ENCODE measurements at regions not wholly inside any gene's neighbourhood (a gene's known extent, or its start where the extent isn't known, plus 50 kb on each side); places are given as distances from the start of the nearest gene placed in this dataset.

GRCh38 chr1:34602907-34603306 is 151.9 kb upstream of the GJB5 start (continued):
- TF ChIP-seq ZNF462 (CRISPR knock-in tag; IDR thresholded peaks at IDR 0.05) (no peak), CTCF (conservative IDR thresholded peaks at IDR 0.05; ENCODE audit: low read depth in 2 of 2) (no peak)

- H3K4me1 Mint-ChIP-seq = no peaks in the 10 kb centered on the region; the same call in 2 of the 3 replicates
- H3K4me2 ChIP-seq = no peak overlapping the region
- H3K4me3 Mint-ChIP-seq = no peak overlapping the region
- no peaks in the 10 kb centered on the region for H3K36me3 ChIP-seq (ENCODE audit: insufficient read depth)
- H3K27ac Mint-ChIP-seq = no peak overlapping the region
- H3K36me3 Mint-ChIP-seq (ENCODE audit: low read depth) = no peaks in the 10 kb centered on the region
- no peak for TF ChIP-seq CREB1 (CRISPR knock-in tag; IDR thresholded peaks at IDR 0.05; ENCODE audit: low read depth)
- H2AFZ ChIP-seq = no peak overlapping the region
- no peaks in the 10 kb centered on the region for H3K27me3 ChIP-seq (ENCODE audit: insufficient read depth)
- DNase-seq (ENCODE audit: low spot score) = no peak
- H3K79me2 ChIP-seq (replicated peaks; ENCODE audit: insufficient read depth) = no peaks in the 10 kb centered on the region
- H3K27me3 Mint-ChIP-seq (ENCODE audit: insufficient read depth, low read depth, poor library complexity) = peaks cover 2% of the 10 kb centered on the region
- no peaks in the 10 kb centered on the region for H3F3A ChIP-seq (replicated peaks; ENCODE audit: low read depth)
- ATAC-seq = no peak
- no peaks in the 10 kb centered on the region for H3K4me1 ChIP-seq (ENCODE audit: insufficient read depth)
- H3K4me3 ChIP-seq = no peak overlapping the region
- no peak overlapping the region for H3K27ac ChIP-seq (ENCODE audit: low read depth)
- no peaks in the 10 kb centered on the region for H3K9me3 Mint-ChIP-seq
- H3K9me2 ChIP-seq (ENCODE audit: insufficient read depth) = no peaks in the 10 kb centered on the region
- H4K20me1 ChIP-seq (replicated peaks; ENCODE audit: insufficient read depth) = no peaks in the 10 kb centered on the region
Observed at GRCh38 chr1:34603594-34603993, 151.3 kb upstream of the GJB5 start.

Data from GM23338 (cell line).